ENCODE measurements at regions not wholly inside any gene's neighbourhood (a gene's known extent, or its start where the extent isn't known, plus 50 kb on each side); places are given as distances from the start of the nearest gene placed in this dataset.

GRCh38 chr5:105197531-105197930 lies 1634.9 kb upstream of the NUDT12 start:
- TF ChIP-seq CTCF (IDR thresholded peaks at IDR 0.05) (no peak), POLR2AphosphoS5 (IDR thresholded peaks at IDR 0.05) (no peak), EP300 (IDR thresholded peaks at IDR 0.05) (no peak), POLR2A (IDR thresholded peaks at IDR 0.05) (no peak)
- H3K4me1 ChIP-seq, result no peaks in the 10 kb centered on the region
- WGBS, 2 donors, result 95 to 96% methylated on average over 3 of the region's 3 CpGs
- DNase-seq, result no peak
- H3K36me3 ChIP-seq, result no peaks in the 10 kb centered on the region
- no peak overlapping the region for H3K4me3 ChIP-seq
- H3K9me3 ChIP-seq, result no peaks in the 10 kb centered on the region
- intact Hi-C loops (cut with DNase I), result no loop called here
- no peaks in the 10 kb centered on the region for H3K27me3 ChIP-seq
- no peak overlapping the region for H3K27ac ChIP-seq

GRCh38 chr5:105195765-105196164 lies 1633.2 kb upstream of the NUDT12 start:
- Histone ChIP-seq H3K27ac (no peak overlapping the region), H3K9me3 (no peaks in the 10 kb centered on the region), H3K36me3 (no peaks in the 10 kb centered on the region), H3K27me3 (no peaks in the 10 kb centered on the region), H3K4me1 (no peaks in the 10 kb centered on the region), H3K4me3 (no peak overlapping the region)
- DNase-seq, result no peak
- TF ChIP-seq POLR2AphosphoS5 (IDR thresholded peaks at IDR 0.05) (no peak), EP300 (IDR thresholded peaks at IDR 0.05) (no peak), POLR2A (IDR thresholded peaks at IDR 0.05) (no peak), CTCF (IDR thresholded peaks at IDR 0.05) (no peak)
- intact Hi-C loops (cut with DNase I), result no loop called here

GRCh38 chr5:105172918-105173317 lies 1610.3 kb upstream of the NUDT12 start:
- Histone ChIP-seq H3K4me3 (no peak overlapping the region), H3K27ac (no peak overlapping the region), H3K36me3 (no peaks in the 10 kb centered on the region), H3K9me3 (no peaks in the 10 kb centered on the region), H3K27me3 (no peaks in the 10 kb centered on the region), H3K4me1 (no peaks in the 10 kb centered on the region)
- no peak for DNase-seq
- TF ChIP-seq CTCF (IDR thresholded peaks at IDR 0.05), result no peak
- intact Hi-C loops (cut with DNase I), result no loop called here
- WGBS, 2 donors, result 95 to 96% methylated on average over 2 of the region's 2 CpGs

GRCh38 chr5:105168806-105169205 lies 1606.2 kb upstream of the NUDT12 start:
- TF ChIP-seq CTCF (IDR thresholded peaks at IDR 0.05) (no peak), EP300 (IDR thresholded peaks at IDR 0.05) (no peak), POLR2AphosphoS5 (IDR thresholded peaks at IDR 0.05) (no peak), POLR2A (IDR thresholded peaks at IDR 0.05) (no peak)
- Histone ChIP-seq H3K27ac (no peak overlapping the region), H3K9me3 (no peaks in the 10 kb centered on the region), H3K4me3 (no peak overlapping the region), H3K4me1 (no peaks in the 10 kb centered on the region), H3K27me3 (no peaks in the 10 kb centered on the region), H3K36me3 (no peaks in the 10 kb centered on the region)
- intact Hi-C loops (cut with DNase I), result no loop called here
- no peak for DNase-seq
- WGBS, 2 donors, result 87 to 94% methylated on average over 1 of the region's 1 CpG

GRCh38 chr5:105167092-105167491 lies 1604.5 kb upstream of the NUDT12 start:
- Histone ChIP-seq H3K36me3 (no peaks in the 10 kb centered on the region), H3K4me1 (no peaks in the 10 kb centered on the region), H3K27ac (no peak overlapping the region), H3K4me3 (no peak overlapping the region), H3K9me3 (no peaks in the 10 kb centered on the region), H3K27me3 (no peaks in the 10 kb centered on the region)
- DNase-seq, result no peak
- WGBS, 2 donors, result 96 to 98% methylated on average over 3 of the region's 3 CpGs
- no peak for TF ChIP-seq CTCF (IDR thresholded peaks at IDR 0.05)
- TF ChIP-seq POLR2A (IDR thresholded peaks at IDR 0.05), result no peak
- no peak for TF ChIP-seq EP300 (IDR thresholded peaks at IDR 0.05)
- no peak for TF ChIP-seq POLR2AphosphoS5 (IDR thresholded peaks at IDR 0.05)
- intact Hi-C loops (cut with DNase I), result no loop called here

All from sigmoid colon (tissue), 6 donors.